GM20000 (cell line): ENCODE measurements at regions not wholly inside any gene's neighbourhood (a gene's known extent, or its start where the extent isn't known, plus 50 kb on each side); places are given as distances from the start of the nearest gene placed in this dataset.

ENCODE experiments used
- DNase-seq: peaks from one replicate; pipeline ENCODE4 v3.0.0; 2012; ENCODE audit warnings: low spot score
- TF ChIP-seq, protein P1 (sequence below): IDR thresholded peaks from 2 replicates; pipeline ENCODE4 v1.5.1; 2012; ENCODE audit warnings: mild to moderate bottlenecking, control low read depth; ENCODE audit errors: extremely low read depth, missing control alignments

DNA sequence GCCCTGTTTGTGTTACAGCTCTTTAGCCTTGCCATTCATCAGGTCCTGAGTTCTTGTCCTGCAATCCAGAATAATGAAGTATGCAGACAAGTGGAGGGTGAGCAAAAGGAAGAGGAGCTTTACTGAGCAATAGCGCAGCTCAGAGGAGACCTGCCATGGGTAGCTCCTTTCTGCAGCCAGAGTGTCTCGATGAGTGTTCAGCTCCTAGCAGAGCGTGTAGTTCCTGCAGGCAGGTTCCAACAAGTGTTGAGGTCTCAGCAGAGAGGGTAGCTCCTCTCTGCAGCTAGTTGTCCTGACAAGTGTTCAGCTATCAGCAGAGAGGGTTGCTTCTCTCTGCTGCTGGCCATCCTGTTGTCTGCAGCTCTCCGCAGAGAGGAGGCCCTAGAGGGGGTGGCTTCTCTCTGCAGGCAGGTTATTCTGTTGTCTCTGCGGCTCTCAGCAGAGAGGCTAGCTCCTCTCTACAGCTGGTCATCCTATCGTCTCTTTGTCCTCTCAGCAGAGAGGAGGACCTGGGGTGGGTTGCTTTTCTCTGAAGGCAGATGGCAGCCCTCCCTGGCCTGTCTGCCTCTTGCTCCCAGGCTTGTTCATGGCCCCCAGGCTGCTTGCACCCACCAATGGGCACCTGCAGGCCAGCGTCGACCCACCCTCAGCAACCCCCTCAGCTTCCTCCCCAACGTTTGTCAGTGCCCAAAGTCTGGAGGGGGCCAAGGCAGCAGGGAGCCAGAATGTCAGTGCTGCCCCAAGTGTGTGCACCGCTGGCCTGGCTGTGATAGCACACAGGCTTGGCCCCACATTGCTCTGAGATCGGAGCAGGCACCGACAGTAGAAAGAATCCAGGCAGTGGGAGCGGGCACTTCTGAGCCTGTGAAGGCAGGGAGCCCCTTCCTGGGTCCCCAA lies 112.5 kb upstream of the RUNX3 start:
- no peak for DNase-seq
- TF ChIP-seq, protein P1, sequence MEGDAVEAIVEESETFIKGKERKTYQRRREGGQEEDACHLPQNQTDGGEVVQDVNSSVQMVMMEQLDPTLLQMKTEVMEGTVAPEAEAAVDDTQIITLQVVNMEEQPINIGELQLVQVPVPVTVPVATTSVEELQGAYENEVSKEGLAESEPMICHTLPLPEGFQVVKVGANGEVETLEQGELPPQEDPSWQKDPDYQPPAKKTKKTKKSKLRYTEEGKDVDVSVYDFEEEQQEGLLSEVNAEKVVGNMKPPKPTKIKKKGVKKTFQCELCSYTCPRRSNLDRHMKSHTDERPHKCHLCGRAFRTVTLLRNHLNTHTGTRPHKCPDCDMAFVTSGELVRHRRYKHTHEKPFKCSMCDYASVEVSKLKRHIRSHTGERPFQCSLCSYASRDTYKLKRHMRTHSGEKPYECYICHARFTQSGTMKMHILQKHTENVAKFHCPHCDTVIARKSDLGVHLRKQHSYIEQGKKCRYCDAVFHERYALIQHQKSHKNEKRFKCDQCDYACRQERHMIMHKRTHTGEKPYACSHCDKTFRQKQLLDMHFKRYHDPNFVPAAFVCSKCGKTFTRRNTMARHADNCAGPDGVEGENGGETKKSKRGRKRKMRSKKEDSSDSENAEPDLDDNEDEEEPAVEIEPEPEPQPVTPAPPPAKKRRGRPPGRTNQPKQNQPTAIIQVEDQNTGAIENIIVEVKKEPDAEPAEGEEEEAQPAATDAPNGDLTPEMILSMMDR: no peak

DNA sequence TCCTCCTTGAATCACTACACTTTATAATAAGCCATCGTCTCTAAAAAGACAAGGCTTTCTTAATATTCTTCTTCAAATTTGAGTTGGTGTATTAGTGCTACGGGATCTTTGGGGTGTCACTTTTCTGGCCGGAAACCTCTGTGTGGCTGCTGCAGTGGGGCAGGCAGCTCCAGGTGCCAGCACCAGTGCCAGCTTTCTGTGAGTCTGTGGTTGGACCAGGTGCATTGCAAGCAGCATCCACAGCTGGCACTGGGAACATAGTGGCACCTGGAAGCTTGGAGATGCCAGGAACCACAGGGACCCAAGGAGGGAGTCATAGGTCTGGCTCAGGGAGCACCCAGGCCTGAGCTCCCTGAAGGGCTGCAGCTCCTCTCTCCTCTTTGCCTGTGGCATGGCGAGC lies 111.8 kb upstream of the RUNX3 start:
- TF ChIP-seq, protein P1: no peak
- no peak for DNase-seq

DNA sequence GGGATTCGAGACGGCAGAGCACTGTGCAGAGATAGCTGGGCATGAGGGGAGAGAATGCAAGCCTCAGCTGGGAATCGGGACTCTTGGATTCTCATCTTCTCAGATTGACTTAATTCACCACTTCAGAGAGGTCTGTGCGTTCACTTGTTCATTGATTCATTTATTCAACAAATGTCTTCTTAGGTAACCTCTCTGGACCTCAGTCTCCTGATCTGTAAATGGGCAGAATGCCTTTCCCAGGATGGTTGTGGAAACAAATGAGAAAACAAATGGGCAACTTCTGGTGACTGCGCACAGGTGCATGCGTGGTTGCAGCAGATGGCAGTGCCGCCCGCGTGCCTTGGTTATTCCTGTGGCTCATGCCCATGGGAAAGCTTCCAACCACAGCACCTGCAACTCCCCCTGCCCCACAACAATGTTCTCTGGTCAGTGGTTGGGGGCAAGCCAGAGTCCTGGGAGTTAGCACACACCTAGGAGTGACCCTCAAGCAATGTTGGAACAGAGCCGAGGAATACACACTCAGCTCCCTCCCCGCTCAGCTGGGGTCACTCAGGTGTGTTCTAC lies 110.1 kb upstream of the RUNX3 start:
- TF ChIP-seq, protein P1: no peak
- no peak for DNase-seq

DNA sequence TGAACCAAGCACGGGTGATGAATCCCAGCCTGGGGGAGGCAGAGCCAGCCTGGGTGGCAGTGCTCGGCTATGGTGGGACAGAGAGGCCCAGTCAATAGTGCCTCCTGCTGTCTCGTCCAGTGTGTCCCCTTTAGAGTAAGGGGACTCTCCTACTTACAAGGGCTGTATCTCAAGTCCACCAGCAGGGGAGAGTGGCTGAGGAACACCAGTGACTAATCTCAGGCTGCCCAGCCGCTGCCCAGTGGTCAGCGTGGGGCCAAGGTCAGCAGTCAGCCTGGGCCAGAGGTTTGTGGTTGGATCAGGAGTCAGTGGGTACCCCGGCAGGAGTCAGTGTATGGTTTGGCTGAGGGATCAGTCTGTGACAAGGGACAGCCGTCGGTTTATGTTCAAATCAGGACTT lies 109.2 kb upstream of the RUNX3 start:
- no peak for DNase-seq
- TF ChIP-seq, protein P1: no peak

DNA sequence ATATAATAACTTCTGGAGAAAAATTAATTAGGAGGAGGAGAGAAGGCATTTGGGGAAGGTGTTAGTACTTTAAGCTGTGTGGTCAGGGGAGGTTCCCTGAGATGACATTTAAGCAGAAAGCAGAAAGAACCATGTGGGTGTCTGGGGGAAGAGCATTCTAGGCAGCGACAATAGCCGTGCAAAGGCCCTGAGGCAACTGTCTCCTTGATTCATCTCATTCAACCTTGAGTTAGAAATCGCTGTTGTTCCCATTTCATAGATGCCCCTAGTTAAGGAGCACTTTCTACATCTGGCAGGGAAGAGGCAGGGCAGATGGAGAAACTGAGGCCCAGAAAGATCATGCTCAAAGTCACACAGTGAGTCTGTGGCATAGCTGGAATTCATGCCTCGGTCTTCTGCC lies 108.6 kb upstream of the RUNX3 start:
- TF ChIP-seq, protein P1: no peak
- DNase-seq: no peak

DNA sequence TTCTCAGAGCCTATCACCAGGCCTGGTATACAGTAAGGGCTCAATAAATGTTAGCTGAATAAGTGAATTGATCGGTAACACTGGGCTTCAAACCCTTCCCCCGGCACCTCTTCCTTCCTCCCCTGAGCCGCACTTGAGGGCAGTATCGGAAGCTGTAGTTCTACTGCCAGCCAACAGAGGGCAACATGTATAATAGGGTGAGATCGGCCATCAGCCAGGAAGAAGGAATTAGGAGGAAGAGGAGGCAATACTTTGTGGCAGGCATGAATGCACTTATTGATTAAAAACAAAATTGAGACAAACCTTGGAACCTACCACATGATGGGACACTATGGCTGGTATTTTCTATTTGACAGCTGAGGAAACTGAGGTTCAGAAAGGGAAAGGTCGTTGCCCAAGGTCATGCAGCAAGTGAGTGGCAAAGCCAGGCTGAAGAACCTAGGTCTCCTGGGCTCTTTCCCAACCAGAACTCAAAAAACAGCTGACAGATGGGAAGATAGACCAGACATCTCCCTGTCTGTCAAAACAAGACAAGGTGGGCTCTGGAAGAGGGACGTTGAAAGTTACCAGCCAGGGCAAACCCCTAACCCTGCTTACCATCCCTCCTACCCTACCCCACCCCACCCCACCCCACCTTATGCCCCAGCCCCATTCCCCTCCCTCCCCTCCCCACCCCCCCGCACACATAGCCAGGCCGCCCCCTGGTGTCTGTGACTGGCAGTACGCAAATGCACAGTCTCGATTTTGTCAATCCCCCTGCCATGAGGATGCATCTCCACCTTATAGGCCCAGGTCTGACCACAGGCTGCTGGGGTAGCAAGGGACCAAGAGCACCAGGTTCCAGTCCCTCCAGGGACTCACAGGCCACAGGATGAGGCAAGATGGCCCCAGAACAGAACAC lies 107.3 kb upstream of the RUNX3 start:
- DNase-seq: peak; percentile 71

More for the DNA sequence above, 107.3 kb upstream of the RUNX3 start:
- TF ChIP-seq, protein P1: peak; percentile 61
